Activated T-cell treated with anti-CD3 and anti-CD28 coated beads, Interleukin-2, amount 50 U/mL, for 24 hours (primary cell): ENCODE measurements at regions not wholly inside any gene's neighbourhood (a gene's known extent, or its start where the extent isn't known, plus 50 kb on each side); places are given as distances from the start of the nearest gene placed in this dataset.

Experiments used
- DNase-seq: peaks from one replicate; pipeline ENCODE4 v3.0.0-alpha.2; 2020
- H3K27ac Mint-ChIP-seq: 2 replicates; pipeline ENCODE4 v1.8.0; 2020; ENCODE audit warnings: mild to moderate bottlenecking, mixed read lengths
- H3K27me3 Mint-ChIP-seq: 2 replicates; pipeline ENCODE4 v1.8.0; 2020; ENCODE audit warnings: mixed read lengths
- H3K36me3 Mint-ChIP-seq: 2 replicates; pipeline ENCODE4 v1.8.0; 2020; ENCODE audit warnings: low read depth, mixed read lengths
- H3K4me1 Mint-ChIP-seq: 2 replicates; pipeline ENCODE4 v1.8.0; 2020; ENCODE audit warnings: low read depth, mixed read lengths
- H3K4me3 Mint-ChIP-seq: 2 replicates; pipeline ENCODE4 v1.8.0; 2020; ENCODE audit warnings: mild to moderate bottlenecking, moderate library complexity, mixed read lengths
- H3K9me3 Mint-ChIP-seq: 2 replicates; pipeline ENCODE4 v1.8.0; 2020; ENCODE audit warnings: mixed read lengths

DNA sequence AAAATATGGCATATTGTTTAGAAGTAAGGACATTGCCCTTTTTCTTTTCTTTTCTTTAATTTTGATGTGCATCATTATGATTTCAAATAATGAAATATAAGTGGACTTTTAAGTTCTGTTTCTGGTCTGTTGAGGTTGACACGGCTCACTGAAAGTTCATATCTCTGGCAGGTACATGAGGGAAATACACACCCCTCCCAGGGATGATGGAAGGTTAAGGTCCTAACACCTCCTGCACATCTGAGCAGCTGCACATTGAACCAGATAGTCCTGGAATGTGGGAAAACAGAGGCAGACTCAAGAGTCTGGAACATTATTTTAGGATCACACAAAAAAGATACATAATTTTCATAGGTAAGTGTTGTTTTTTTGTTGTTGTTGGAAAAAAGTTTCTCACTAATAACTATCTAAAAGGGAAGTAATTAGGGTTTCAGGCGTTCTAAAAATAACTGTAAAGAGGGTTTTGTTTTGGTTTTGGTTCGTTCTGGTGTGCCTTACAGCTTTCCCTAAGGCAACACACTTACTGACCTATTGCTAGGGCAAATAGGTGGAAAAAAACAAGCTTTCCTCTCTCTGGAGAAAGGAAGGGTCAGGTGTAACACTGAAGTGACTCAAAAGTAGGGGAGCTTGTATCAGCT lies 201.2 kb upstream of the PRKCQ start:
- Mint-ChIP-seq H3K36me3 (no peaks in the 10 kb centered on the region), H3K4me3 (no peak overlapping the region), H3K27me3 (peaks cover 41% of the 10 kb centered on the region), H3K4me1 (no peaks in the 10 kb centered on the region), H3K9me3 (no peaks in the 10 kb centered on the region), H3K27ac (no peak overlapping the region)
- no peak for DNase-seq

DNA sequence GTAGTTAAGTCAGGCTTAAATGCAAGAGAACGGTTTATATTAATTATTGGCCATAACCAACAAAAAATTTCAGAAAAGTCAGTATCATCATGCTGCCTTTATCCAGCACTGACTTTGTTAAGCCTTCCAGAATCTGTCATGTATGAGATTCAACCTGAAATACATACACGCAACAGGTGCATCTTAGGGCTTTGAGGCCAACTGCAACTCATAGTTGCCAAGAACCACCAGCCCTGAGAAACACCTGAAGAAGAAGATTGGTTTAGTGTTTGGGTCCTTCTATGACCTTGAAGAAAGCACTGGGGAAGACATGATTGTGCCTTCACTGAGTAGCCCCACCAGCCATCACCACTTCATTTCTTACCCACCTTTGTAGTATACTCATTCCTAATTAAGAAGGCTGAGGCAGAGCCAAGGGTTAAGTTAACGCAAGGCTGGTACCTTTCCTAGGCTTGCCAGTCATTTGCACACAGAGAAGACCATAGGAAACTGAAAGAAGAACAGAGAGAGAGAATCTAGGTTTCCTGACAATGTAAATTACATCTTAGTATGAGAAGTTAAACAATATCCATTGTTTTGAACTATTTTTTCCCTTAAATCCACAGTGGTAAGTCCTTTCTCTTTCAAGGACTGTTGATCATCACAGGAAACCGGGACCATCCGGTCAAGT lies 200.1 kb upstream of the PRKCQ start:
- H3K4me1 Mint-ChIP-seq = no peaks in the 10 kb centered on the region
- H3K27ac Mint-ChIP-seq = no peak overlapping the region
- peaks cover 52% of the 10 kb centered on the region for H3K27me3 Mint-ChIP-seq

DNA sequence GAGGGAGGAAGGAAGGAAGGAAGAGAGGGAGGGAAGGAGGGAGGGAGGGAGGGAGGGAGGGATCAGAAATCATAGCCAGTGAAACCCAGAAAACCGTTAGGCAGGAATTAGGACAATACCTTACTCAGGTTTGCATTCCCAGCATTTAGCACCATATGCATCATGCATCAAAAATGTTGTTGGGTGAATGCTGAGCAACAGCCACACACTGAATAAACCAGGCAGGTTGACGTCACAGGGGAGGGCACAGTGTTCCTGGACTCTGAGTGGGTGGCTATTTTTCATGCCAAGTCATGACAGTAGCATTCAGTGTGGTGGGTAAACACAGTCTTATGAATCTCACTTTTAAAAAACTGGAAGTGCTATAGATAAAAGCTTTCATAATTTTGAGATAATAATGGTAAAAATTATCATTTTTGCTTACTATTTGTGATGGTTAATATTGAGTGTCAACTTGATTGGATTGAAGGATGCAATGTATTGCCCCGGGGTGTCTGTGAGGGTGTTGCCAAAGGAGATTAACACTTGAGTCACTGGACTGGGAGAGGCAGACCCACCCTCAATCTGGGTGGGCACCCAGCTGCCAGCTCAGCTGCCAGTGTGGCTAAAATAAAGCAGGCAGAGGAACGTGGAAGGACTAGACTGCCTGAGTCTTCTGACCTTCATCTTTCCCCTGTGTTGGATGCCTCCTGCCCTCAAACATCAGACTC lies 199.1 kb upstream of the PRKCQ start:
- Mint-ChIP-seq H3K36me3 (no peaks in the 10 kb centered on the region), H3K27me3 (peaks cover 59% of the 10 kb centered on the region), H3K4me3 (no peak overlapping the region), H3K27ac (no peak overlapping the region), H3K9me3 (no peaks in the 10 kb centered on the region), H3K4me1 (no peaks in the 10 kb centered on the region)
- DNase-seq = no peak

More for the DNA sequence above, 200.1 kb upstream of the PRKCQ start:
- Mint-ChIP-seq H3K36me3 (no peaks in the 10 kb centered on the region), H3K4me3 (no peak overlapping the region), H3K9me3 (no peaks in the 10 kb centered on the region)
- DNase-seq = no peak

DNA sequence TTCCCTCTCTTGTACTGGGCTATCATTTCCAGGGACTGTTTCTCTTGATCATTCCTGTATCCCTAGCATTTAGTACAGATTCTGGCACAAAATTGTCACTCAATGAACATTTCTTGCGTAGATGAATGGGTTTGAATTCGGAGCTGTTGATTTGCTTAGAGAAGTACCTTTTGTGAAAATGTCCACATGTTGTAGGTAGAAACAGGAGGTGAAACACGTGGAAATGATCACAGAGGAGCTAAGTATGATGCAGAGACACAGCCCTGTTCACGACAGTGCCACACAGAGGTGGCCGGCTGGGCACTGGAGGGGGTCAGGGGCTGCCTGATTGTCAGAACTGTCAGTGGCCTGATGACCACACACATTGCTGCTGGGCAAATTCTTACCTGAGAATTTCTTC lies 196.1 kb upstream of the PRKCQ start:
- Mint-ChIP-seq H3K27me3 (peaks cover 52% of the 10 kb centered on the region), H3K36me3 (no peaks in the 10 kb centered on the region), H3K27ac (no peak overlapping the region), H3K4me1 (no peaks in the 10 kb centered on the region), H3K9me3 (no peaks in the 10 kb centered on the region), H3K4me3 (no peak overlapping the region)
- DNase-seq = no peak

DNA sequence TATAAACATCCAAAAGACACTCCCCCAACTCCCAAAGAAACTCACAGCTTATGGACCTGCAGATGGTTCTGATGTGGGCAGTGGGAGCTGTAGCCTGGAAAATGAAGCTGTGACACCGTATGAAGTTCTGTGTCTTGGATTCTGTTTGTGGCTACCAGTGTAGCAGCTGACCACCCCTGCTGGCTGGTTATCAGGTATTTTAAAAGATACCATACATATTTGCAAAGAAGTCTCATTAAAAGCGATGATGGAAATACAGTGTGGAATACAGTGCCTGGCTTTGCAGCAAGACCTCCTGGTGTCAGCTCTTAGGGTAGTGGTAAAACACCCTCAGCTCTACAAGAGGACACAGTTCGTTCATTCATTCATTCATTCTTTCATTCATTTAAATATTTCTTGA lies 194.3 kb upstream of the PRKCQ start:
- no peak overlapping the region for H3K27ac Mint-ChIP-seq
- H3K4me1 Mint-ChIP-seq = no peaks in the 10 kb centered on the region
- no peak for DNase-seq
- H3K4me3 Mint-ChIP-seq = no peak overlapping the region
- H3K27me3 Mint-ChIP-seq = peaks cover 46% of the 10 kb centered on the region
- H3K9me3 Mint-ChIP-seq = peaks cover 6% of the 10 kb centered on the region
- no peaks in the 10 kb centered on the region for H3K36me3 Mint-ChIP-seq

DNA sequence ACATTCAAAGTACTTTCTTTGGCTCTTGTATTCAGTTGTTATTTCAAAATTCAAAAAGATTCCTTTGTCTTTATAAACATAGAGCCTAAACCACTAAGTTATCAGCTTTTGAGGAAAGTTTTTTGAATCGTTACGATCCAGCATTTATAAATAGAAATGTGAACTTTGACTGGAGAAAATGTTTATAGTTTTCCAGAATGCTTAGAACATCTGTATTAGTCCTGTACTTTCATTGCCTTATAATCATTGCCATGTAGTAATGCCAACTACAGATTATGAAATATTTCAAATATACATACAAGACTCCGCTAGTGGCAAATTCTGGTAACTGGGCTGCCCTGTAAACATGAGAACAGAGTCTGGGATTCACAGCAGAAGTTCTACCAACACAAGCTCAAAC lies 191.3 kb upstream of the PRKCQ start:
- Mint-ChIP-seq H3K36me3 (no peaks in the 10 kb centered on the region), H3K27ac (no peak overlapping the region), H3K9me3 (peaks cover 6% of the 10 kb centered on the region), H3K4me1 (no peaks in the 10 kb centered on the region), H3K4me3 (no peak overlapping the region), H3K27me3 (peaks cover 37% of the 10 kb centered on the region)
- DNase-seq = no peak

DNA sequence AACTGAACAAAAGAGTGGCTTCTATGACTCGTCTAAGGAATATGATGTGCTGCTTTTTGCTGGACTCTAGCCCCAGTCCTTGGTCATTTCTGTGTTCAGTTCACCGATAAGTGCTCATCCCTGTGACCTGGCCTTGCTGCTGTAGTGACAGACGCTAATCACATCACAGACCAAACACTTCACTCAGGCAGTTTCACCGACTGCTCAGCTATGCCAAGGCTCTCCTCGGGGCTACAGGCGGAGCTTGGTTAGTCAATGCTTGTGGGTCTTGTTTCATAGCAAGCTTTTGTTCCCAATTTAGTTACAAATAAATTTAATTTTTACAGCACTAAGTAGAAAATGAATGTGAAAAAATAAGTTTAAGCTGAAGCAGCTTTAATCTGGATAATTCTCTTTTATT lies 190.8 kb upstream of the PRKCQ start:
- H3K27me3 Mint-ChIP-seq = peaks cover 37% of the 10 kb centered on the region
- H3K9me3 Mint-ChIP-seq = peaks cover 6% of the 10 kb centered on the region
- H3K4me1 Mint-ChIP-seq = no peaks in the 10 kb centered on the region
- H3K27ac Mint-ChIP-seq = no peak overlapping the region
- no peak for DNase-seq
- H3K4me3 Mint-ChIP-seq = no peak overlapping the region
- no peaks in the 10 kb centered on the region for H3K36me3 Mint-ChIP-seq

DNA sequence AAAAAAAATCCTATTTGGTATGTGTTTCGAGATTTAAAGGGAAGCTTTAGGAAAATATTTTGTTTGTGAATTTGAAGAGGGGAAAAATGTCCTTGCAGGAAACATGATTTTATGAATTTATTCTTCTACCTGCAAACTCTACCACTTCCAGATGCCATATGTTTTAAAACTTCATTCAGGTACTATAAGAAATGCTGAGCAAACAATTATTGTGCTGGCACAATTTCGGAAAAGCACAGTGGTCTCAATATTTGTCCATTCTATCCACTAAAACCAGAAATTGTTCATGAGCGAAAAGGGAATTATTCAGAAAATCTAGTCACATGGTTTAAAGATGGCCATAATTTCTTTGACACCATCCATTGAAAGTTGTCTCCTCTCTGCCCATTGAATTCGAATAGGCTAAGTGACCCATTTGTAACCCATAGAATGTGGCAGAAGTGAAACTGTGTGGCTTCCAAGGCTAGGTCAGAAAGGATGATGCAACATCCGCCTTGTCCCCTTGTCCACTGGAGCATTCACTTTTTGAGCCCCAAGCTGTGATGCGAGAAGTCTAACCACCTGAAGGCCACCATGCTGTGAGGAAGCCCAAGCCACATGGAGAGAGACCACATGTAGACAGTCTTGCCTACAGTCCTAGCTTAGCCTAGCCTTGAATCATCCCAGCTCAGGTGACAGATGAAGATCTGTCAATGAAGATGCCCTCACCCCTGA lies 189.8 kb upstream of the PRKCQ start:
- Mint-ChIP-seq H3K4me3 (no peak overlapping the region), H3K27me3 (peaks cover 28% of the 10 kb centered on the region), H3K9me3 (peaks cover 6% of the 10 kb centered on the region), H3K4me1 (no peaks in the 10 kb centered on the region), H3K36me3 (no peaks in the 10 kb centered on the region), H3K27ac (no peak overlapping the region)
- DNase-seq = no peak

DNA sequence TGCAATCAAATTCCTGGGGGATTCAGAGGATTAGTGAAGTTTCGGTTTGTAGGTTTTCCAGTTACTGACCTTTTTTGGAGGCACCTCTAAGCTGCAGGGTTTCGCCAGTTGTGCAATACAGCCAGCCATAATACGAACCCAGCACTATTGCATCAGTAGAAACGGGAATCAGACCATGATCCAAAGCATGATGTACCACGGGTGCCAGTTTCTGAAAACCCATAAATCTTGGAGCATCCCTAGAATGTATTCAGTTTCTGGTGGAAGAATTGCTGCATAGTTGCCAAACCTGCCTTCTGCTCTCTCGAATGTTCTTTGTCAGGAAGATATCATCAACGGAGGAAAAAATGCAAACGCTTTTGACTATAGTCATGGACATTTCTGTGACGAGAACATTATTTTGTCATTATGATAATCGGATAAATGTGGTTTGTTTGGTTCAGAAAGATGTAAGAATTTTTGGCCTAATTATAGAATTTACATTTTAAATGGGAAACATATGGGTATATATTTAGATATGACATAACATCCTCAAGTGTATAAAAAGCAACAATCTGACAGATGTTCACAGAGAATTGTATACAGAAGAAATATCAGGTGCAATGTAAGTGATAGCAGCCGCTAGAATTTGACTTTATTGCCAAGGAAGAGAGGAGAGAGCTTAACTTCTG lies 186.2 kb upstream of the PRKCQ start:
- Mint-ChIP-seq H3K9me3 (peaks cover 6% of the 10 kb centered on the region), H3K27me3 (peaks cover 41% of the 10 kb centered on the region), H3K4me3 (no peak overlapping the region), H3K27ac (no peak overlapping the region), H3K36me3 (no peaks in the 10 kb centered on the region), H3K4me1 (no peaks in the 10 kb centered on the region)
- DNase-seq = no peak

DNA sequence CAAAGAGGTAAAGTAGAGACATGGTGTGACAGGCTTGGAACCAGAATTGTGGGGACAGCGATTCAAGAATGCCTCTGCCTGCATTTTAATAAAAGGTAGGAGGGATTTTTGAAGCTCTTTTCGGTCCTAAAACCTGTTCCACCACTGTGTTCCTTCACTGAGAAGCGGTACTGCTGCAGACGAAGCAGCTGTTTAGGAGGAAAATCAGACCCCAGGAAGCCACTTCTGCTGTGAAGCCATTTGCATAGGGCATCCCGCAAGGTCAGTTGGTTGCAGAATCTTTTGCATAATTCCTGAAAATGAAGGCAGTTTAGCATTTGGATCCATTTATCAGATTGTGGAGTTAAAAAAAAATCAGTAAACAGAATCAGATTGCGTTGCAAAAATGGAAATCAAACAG lies 183.3 kb upstream of the PRKCQ start:
- Mint-ChIP-seq H3K36me3 (no peaks in the 10 kb centered on the region), H3K4me3 (no peak overlapping the region), H3K9me3 (no peaks in the 10 kb centered on the region), H3K4me1 (no peaks in the 10 kb centered on the region), H3K27me3 (peaks cover 65% of the 10 kb centered on the region), H3K27ac (no peak overlapping the region)
- DNase-seq = no peak

DNA sequence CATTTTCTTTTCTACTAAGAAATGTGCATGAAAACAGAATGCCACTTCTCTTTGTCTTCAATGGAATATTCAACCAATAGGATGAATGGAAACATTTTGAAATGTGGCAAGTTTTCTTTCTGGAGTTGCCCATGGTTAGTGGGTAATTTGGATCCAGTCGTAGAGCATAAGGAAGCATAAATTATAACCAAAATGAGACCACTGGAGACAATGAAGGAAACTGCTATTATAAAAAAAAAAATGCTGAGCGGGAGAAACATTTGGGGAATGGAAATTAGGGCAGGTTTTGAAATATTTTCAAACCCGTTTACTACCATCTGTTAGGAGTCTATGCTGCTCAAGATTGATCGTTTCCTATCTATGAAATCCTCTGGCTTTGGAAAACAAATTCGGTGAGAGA lies 182.9 kb upstream of the PRKCQ start:
- Mint-ChIP-seq H3K27ac (no peak overlapping the region), H3K36me3 (no peaks in the 10 kb centered on the region), H3K4me1 (no peaks in the 10 kb centered on the region), H3K27me3 (peaks cover 69% of the 10 kb centered on the region), H3K9me3 (no peaks in the 10 kb centered on the region), H3K4me3 (no peak overlapping the region)
- DNase-seq = no peak

DNA sequence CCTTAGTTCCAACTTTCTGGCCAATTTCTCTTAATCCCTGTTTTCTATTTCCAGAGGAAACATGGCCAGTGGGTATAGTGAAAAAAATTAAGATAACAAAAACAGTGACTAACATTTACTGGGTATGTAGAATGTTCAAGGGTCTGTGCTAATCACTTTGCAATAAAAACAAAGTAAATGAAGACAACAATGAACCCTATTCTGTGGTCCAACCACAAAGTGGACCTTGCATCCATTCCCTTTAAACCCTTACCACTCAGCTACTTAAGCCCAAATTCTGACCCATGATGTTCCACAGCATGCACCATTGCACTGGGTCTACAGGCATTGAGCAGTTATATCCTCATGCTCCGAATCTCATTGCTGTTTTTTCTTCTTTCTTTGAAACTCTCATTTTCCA lies 179.9 kb upstream of the PRKCQ start:
- Mint-ChIP-seq H3K4me3 (no peak overlapping the region), H3K36me3 (no peaks in the 10 kb centered on the region), H3K4me1 (no peaks in the 10 kb centered on the region), H3K27me3 (peaks cover 73% of the 10 kb centered on the region), H3K9me3 (no peaks in the 10 kb centered on the region), H3K27ac (no peak overlapping the region)
- no peak for DNase-seq

DNA sequence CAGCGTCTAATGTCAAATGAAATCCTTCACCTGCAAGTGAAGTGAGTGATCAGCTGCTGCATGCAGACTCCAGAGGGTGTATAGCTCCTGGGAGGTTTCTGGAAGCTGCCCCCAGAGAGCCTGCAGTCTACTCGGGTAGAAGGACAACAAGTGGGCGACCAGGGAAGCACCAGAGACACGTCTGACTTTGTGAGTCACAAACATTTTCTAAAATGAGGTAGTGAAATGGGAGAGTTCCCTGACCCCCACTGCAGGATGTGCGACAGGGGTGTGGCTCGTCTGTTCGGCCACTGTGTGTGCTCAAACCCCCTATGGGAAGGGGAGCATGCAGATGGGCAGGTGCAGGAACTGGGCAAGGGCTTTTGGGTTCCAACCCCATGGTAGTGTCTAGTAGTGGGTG lies 177.1 kb upstream of the PRKCQ start:
- Mint-ChIP-seq H3K36me3 (no peaks in the 10 kb centered on the region), H3K27me3 (peaks cover 56% of the 10 kb centered on the region), H3K27ac (no peak overlapping the region), H3K4me1 (no peaks in the 10 kb centered on the region), H3K4me3 (no peak overlapping the region), H3K9me3 (no peaks in the 10 kb centered on the region)
- DNase-seq = no peak

DNA sequence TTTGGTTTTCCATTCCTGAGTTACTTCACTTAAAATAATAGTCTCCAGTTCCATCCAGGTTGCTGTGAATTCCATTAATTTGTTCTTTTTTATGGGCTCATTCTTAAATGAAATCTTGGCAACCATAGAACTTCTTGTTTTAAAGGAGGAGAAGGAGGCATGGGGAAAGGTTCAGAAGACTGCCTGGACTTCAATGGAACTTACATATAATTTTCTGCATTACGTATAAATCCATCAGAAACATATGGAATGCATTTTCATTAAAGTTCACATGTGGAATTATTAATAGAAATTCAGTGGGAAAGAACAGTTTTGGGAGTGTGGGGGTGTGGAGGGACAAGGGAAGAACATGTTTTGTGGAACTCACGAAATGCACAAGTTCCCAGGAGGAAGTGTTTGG lies 176.6 kb upstream of the PRKCQ start:
- H3K27ac Mint-ChIP-seq = no peak overlapping the region
- DNase-seq = no peak
- H3K4me3 Mint-ChIP-seq = no peak overlapping the region
- no peaks in the 10 kb centered on the region for H3K36me3 Mint-ChIP-seq
- H3K4me1 Mint-ChIP-seq = no peaks in the 10 kb centered on the region
- peaks cover 55% of the 10 kb centered on the region for H3K27me3 Mint-ChIP-seq
- H3K9me3 Mint-ChIP-seq = no peaks in the 10 kb centered on the region
